Psoas muscle (tissue), 7 donors: ENCODE measurements at regions not wholly inside any gene's neighbourhood (a gene's known extent, or its start where the extent isn't known, plus 50 kb on each side); places are given as distances from the start of the nearest gene placed in this dataset.

Experiments used
- ATAC-seq, 4 donors: fragments of 200-7000 bp; cut with Tn5 transposase; one replicate each; pipeline ENCODE4 v1.9.1; 2020; ENCODE audit warnings: moderate library complexity in 3 of 4, mild to moderate bottlenecking in 2 of 4
- DNase-seq, 2 donors: peaks; one replicate each; pipeline ENCODE4 v3.0.0-alpha.2; 2020
- H3K27ac ChIP-seq: fragments of 200-600 bp; one replicate; pipeline ENCODE4 v1.8.0; 2022
- H3K27me3 ChIP-seq, 3 donors: fragments of 200-600 bp in 1 of 3; one replicate each; pipeline versions ENCODE4 v1.6.1 to v1.8.0; 2013 to 2022; ENCODE audit warnings: low read length in 2 of 3, mild to moderate bottlenecking in 2 of 3, moderate library complexity in 1 of 3; ENCODE audit not compliant: insufficient read depth in 3 of 3
- H3K36me3 ChIP-seq, 2 donors: fragments of 200-600 bp in 1 of 2; one replicate each; pipeline versions ENCODE4 v1.6.1 to v1.8.0; 2013 to 2022; ENCODE audit warnings: low read depth in 1 of 2, mild to moderate bottlenecking in 1 of 2, moderate library complexity in 1 of 2; ENCODE audit not compliant: insufficient read depth in 1 of 2
- H3K4me1 ChIP-seq: fragments of 200-600 bp; one replicate; pipeline ENCODE4 v1.8.0; 2022
- H3K4me3 ChIP-seq: fragments of 200-600 bp; one replicate; pipeline ENCODE4 v1.8.0; 2022; ENCODE audit warnings: mild to moderate bottlenecking
- H3K9me3 ChIP-seq: fragments of 200-600 bp; one replicate; pipeline ENCODE4 v1.8.0; 2022
- WGBS, 3 donors: extraction: QIAGEN DNeasy Blood & Tissue Kit; methylation state at CpG; one replicate each; pipeline versions ENCODE4 v1.1.6 to v1.1.7; 2013; 5-methylcytosine and 5-hydroxymethylcytosine counted together
- intact Hi-C, 2 donors: fragments of 100-400 bp; cut with DNase I; formaldehyde crosslinking; loops; one replicate each; pipeline versions ENCODE4 v1.11.0 to v1.14.2; 2022
- TF ChIP-seq, protein P1 (sequence below): fragments of 200-600 bp; IDR thresholded peaks from one replicate; pipeline ENCODE4 v1.8.0; 2022; ENCODE audit warnings: antibody characterized with exemption
- donor health status: healthy with polysubstance abuse.
- donor health status: DM: no; HTN: no; CAD: no; lungs with moderate emphysema.
- donor health status: Bipolar disorder and iron deficiency.
- donor health status: healthy.
- donor health status: DM: yes; HTN: yes; CAD: no.
- donor health status: DM: no; HTN: no; CAD: no.
- donor health status: DM: yes; HTN: yes; CAD: no.

DNA sequence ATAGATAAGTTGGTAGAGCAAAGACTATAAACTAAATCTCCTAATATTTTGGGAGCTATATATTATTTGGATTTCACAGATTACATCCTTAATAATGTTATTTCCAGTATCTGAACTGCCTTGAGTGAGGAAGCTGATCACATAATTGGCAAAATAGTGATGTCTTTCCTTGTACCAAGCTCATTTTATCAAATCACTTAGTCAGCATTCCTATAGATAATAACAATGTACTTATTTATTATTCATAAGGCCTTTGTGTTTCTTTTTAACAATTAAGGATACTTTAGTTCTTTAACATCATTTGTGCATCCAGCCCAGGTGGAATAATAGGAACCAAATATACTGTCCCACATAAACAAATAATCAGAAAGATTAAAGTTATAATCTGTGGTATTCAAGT lies 1093.6 kb downstream of the PCDH18 start:
- intact Hi-C loops, result no loop called here
- TF ChIP-seq, protein P1, sequence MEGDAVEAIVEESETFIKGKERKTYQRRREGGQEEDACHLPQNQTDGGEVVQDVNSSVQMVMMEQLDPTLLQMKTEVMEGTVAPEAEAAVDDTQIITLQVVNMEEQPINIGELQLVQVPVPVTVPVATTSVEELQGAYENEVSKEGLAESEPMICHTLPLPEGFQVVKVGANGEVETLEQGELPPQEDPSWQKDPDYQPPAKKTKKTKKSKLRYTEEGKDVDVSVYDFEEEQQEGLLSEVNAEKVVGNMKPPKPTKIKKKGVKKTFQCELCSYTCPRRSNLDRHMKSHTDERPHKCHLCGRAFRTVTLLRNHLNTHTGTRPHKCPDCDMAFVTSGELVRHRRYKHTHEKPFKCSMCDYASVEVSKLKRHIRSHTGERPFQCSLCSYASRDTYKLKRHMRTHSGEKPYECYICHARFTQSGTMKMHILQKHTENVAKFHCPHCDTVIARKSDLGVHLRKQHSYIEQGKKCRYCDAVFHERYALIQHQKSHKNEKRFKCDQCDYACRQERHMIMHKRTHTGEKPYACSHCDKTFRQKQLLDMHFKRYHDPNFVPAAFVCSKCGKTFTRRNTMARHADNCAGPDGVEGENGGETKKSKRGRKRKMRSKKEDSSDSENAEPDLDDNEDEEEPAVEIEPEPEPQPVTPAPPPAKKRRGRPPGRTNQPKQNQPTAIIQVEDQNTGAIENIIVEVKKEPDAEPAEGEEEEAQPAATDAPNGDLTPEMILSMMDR, result no peak
- no peaks in the 10 kb centered on the region for H3K9me3 ChIP-seq
- DNase-seq (no peak), ATAC-seq (no peak)
- no peak overlapping the region for H3K27ac ChIP-seq
- H3K36me3 ChIP-seq, result no peaks in the 10 kb centered on the region
- no peaks in the 10 kb centered on the region for H3K4me1 ChIP-seq
- no peaks in the 10 kb centered on the region for H3K27me3 ChIP-seq
- H3K4me3 ChIP-seq, result no peak overlapping the region

DNA sequence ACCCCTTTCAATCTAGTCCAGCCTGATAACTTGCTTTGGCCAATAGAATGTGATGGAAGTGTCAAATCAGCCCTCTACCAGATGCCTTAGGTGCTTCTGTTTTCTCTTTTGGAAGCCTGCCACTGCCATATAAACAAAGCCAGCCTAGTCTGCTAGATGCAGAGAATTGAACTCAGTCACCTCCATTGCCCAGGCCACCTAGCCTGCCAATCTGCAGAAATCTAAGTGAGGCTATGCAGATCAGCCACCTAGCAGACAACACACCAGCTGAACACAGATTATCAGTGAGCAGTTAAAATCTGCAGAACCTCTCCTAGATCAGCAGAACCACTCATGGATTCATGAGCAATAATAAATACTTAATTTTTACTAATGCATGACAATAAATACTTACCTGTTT lies 1108.2 kb downstream of the PCDH18 start:
- DNase-seq (no peak), ATAC-seq (no peak)
- Histone ChIP-seq H3K36me3 (no peaks in the 10 kb centered on the region), H3K9me3 (no peaks in the 10 kb centered on the region), H3K4me3 (no peak overlapping the region), H3K27me3 (no peaks in the 10 kb centered on the region), H3K4me1 (no peaks in the 10 kb centered on the region), H3K27ac (no peak overlapping the region)
- TF ChIP-seq, protein P1, result no peak
- intact Hi-C loops, result no loop called here

DNA sequence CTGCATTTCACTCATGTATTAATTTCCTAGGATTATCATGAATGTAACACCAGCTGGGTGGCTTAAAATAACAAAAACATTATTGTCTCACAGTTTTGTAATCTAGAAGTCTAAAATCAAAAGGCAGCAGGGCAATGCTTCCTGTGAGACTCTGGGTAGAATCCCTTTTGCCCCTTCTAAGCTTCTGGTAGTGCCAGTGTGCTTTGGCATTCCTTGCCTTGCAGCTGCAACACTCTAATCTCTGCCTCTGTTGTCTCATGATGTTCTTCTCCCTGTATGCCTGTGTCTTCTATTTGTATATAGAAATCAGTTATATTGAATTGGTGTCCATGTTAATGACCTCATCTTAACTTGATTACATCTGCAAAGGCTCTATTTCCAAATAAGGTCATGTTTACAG lies 1117.3 kb downstream of the PCDH18 start:
- no peaks in the 10 kb centered on the region for H3K9me3 ChIP-seq
- no peaks in the 10 kb centered on the region for H3K27me3 ChIP-seq
- TF ChIP-seq, protein P1, result no peak
- no peaks in the 10 kb centered on the region for H3K36me3 ChIP-seq
- no peak overlapping the region for H3K4me3 ChIP-seq
- DNase-seq (no peak), ATAC-seq (no peak)
- intact Hi-C loops, result no loop called here
- H3K4me1 ChIP-seq, result no peaks in the 10 kb centered on the region
- no peak overlapping the region for H3K27ac ChIP-seq

DNA sequence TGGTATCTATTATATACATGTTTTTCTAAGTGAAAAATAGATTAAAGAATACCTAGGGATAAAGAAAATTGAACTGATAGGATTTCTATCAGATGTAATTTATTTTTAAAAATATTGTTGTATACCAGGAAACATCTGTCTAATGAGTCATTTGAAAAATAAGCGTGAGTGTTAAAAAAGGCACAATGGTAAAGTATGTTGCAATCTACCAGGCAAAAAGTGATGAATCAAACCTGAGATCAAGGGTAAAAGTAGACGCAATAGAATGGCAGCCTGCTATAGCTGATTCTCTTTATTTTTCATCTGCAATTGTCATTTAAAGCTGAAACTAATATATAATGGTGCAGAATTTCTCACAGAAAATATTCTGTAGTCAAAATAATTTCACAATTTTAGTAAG lies 1119.6 kb downstream of the PCDH18 start:
- WGBS, 3 donors, result 49 to 59% (median 58%) methylated on average over 2 of the region's 2 CpGs
- DNase-seq (no peak), ATAC-seq (no peak)
- Histone ChIP-seq H3K36me3 (no peaks in the 10 kb centered on the region), H3K27ac (no peak overlapping the region), H3K4me1 (no peaks in the 10 kb centered on the region), H3K4me3 (no peak overlapping the region), H3K27me3 (no peaks in the 10 kb centered on the region), H3K9me3 (no peaks in the 10 kb centered on the region)
- intact Hi-C loops, result no loop called here
- TF ChIP-seq, protein P1, result no peak

DNA sequence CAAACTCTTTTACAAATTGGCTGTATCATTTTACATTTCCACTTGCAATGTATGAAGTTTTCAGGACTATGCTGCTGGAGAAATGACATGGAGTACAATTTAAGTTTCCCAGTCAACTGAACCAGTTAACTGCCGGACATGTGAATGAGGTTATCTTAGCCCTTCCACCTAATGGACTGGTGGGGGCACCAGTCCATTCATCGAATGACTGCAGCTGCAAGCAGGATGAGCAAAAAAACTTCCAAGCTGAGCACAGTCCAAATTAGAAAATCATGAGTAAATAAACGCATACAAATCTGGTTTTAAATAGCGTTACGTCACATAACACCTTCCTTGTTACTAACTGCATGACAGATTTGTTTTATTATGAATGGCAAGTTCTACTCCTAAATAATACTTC lies 1131.5 kb downstream of the PCDH18 start:
- Histone ChIP-seq H3K4me1 (no peaks in the 10 kb centered on the region), H3K9me3 (no peaks in the 10 kb centered on the region), H3K4me3 (no peak overlapping the region), H3K36me3 (no peaks in the 10 kb centered on the region), H3K27ac (no peak overlapping the region), H3K27me3 (no peaks in the 10 kb centered on the region)
- WGBS, 3 donors, result 78 to 81% (median 79%) methylated on average over 5 of the region's 5 CpGs
- TF ChIP-seq, protein P1, result no peak
- DNase-seq (no peak), ATAC-seq (no peak)
- intact Hi-C loops, result no loop called here
